Aorta (tissue), 5 donors: ENCODE measurements at regions not wholly inside any gene's neighbourhood (a gene's known extent, or its start where the extent isn't known, plus 50 kb on each side); places are given as distances from the start of the nearest gene placed in this dataset.

Experiments used
- ATAC-seq: fragments of 200-7000 bp; cut with Tn5 transposase; one replicate; pipeline ENCODE4 v1.9.1; 2022; ENCODE audit warnings: moderate library complexity; ENCODE audit not compliant: low FRiP score
- DNase-seq, 2 donors: peaks; one replicate each; pipeline ENCODE4 v3.0.0-alpha.2; 2020
- H3K27ac ChIP-seq, 2 donors: one replicate each; pipeline ENCODE4 v1.5.1; 2013; ENCODE audit warnings: low read length in 2 of 2, mild to moderate bottlenecking in 2 of 2, moderate library complexity in 2 of 2, control low read depth in 1 of 2, inconsistent platforms in 1 of 2, low read depth in 1 of 2
- H3K27me3 ChIP-seq, 2 donors: one replicate each; pipeline ENCODE4 v1.6.1; 2013; ENCODE audit warnings: control low read depth in 1 of 2, low read length in 1 of 2, mild to moderate bottlenecking in 1 of 2, moderate library complexity in 1 of 2; ENCODE audit not compliant: insufficient read depth in 2 of 2, control insufficient read depth in 1 of 2
- H3K36me3 ChIP-seq, 2 donors: one replicate each; pipeline ENCODE4 v1.6.1; 2013; ENCODE audit warnings: control low read depth in 1 of 2, low read length in 1 of 2, mild to moderate bottlenecking in 1 of 2; ENCODE audit not compliant: insufficient read depth in 2 of 2, control insufficient read depth in 1 of 2
- H3K4me1 ChIP-seq, 2 donors: one replicate each; pipeline ENCODE4 v1.6.1; 2013; ENCODE audit warnings: low read length in 2 of 2, control low read depth in 1 of 2, mild to moderate bottlenecking in 1 of 2, moderate library complexity in 1 of 2; ENCODE audit not compliant: insufficient read depth in 2 of 2, control insufficient read depth in 1 of 2
- H3K4me3 ChIP-seq, 2 donors: one replicate each; pipeline ENCODE4 v1.5.1; 2013; ENCODE audit warnings: low read length in 2 of 2, control low read depth in 1 of 2, mild to moderate bottlenecking in 1 of 2
- H3K9me3 ChIP-seq: one replicate; pipeline ENCODE4 v1.6.1; 2013; ENCODE audit warnings: mild to moderate bottlenecking, low read length; ENCODE audit not compliant: control insufficient read depth
- WGBS, 2 donors: extraction: QIAGEN DNeasy Blood & Tissue Kit; methylation state at CpG; one replicate each; pipeline ENCODE4 v1.1.7; 2013; 5-methylcytosine and 5-hydroxymethylcytosine counted together
- intact Hi-C, 2 donors: fragments of 100-400 bp; cut with DNase I; formaldehyde crosslinking; loops; one replicate each; pipeline versions ENCODE4 v1.14.2 to v1.15.0; 2022
- donor health status: healthy with polysubstance abuse.
- donor health status: Bipolar disorder and iron deficiency.
- donor health status: DM: no; HTN: no; CAD: no.
- donor health status: DM: no; HTN: no; CAD: no.
- donor health status: DM: yes; HTN: yes; CAD: no.

DNA sequence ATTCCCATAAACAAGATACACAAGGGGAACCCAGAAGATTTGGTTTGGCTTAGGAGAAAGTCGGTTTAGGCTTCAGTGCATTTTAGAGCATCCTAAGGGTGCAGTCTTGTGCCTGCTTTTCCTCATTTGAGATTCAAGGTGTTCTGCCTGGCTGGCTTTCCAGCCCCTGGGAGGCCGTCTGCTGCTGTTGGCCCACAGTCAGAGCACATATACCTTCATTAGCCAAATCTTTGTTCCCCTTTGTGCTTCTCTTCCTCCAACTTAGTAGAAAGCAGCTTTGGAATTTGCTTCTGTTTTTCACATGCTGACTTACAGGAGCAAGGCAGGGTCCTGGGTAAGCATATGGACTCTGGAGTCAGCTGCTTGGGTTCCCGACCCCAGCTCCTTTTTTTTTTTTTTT lies 477.1 kb upstream of the TCF4 start:
- WGBS, 2 donors = 69 to 83% methylated on average over 3 of the region's 3 CpGs
- Histone ChIP-seq H3K9me3 (no peaks in the 10 kb centered on the region), H3K27ac (no peak overlapping the region), H3K36me3 (no peaks in the 10 kb centered on the region), H3K4me3 (no peak overlapping the region), H3K4me1 (peaks cover 0 to 2% of the 10 kb centered on the region in 2 donors), H3K27me3 (no peaks in the 10 kb centered on the region)
- ATAC-seq = no peak
- intact Hi-C loops = no loop called here
- no peak for DNase-seq

DNA sequence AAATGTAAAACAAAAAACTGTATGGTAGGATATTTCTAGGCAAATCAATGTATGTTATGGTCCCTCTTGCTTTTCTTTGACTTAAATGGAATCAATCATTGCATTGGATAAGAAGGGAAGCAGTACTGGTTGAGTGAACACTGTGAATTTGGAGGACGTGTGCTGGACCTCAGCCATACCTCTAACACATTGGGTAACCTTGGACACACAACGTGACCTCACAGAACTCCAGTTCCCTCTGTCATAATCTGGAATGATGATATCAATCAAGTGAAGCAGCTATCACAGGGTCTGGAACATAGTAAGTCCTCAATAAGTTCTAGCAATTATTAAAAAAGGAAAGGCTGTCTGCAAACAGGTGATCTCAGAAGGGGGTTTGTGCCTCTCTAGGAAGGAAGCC lies 474.9 kb upstream of the TCF4 start:
- Histone ChIP-seq H3K27ac (no peak overlapping the region), H3K27me3 (no peaks in the 10 kb centered on the region), H3K4me3 (no peak overlapping the region), H3K36me3 (no peaks in the 10 kb centered on the region), H3K4me1 (no peaks in the 10 kb centered on the region), H3K9me3 (no peaks in the 10 kb centered on the region)
- DNase-seq (no peak), ATAC-seq (no peak)
- intact Hi-C loops = no loop called here
- WGBS, 2 donors = 83 to 84% methylated on average over 2 of the region's 2 CpGs

DNA sequence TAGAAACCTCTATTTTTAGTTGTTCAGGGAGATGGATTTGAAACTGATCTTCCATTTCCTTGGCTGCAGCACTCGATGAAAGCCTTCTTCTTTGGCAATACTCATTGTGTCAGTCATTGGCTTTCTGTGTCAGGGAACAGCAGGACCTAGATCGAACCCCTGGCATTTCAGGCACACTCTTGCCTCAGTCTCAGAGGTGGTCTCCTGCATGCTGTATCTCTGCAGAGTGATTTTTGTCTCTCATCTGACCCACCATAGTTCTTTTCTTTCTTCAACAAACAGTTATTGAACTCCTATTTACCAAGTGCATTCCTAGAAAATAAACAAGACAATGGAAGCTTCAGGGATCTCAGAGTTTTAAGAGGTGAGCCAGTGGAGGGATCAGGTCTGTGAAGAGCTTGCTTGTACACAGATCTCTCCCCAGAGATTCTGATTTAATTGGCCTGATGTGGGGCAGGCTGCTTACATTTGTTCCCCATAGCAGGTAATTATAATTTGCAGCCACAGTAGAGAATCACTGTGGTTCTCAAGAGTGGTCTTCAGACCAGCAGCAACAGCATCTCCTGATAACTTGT lies 473.1 kb upstream of the TCF4 start:
- Histone ChIP-seq H3K27ac (no peak overlapping the region), H3K36me3 (no peaks in the 10 kb centered on the region), H3K9me3 (no peaks in the 10 kb centered on the region), H3K4me1 (no peaks in the 10 kb centered on the region), H3K27me3 (no peaks in the 10 kb centered on the region), H3K4me3 (no peak overlapping the region)
- 43 to 44% methylated on average over 2 of the region's 2 CpGs for WGBS, 2 donors
- no peak for DNase-seq
- no peak for ATAC-seq
- intact Hi-C loops = no loop called here

DNA sequence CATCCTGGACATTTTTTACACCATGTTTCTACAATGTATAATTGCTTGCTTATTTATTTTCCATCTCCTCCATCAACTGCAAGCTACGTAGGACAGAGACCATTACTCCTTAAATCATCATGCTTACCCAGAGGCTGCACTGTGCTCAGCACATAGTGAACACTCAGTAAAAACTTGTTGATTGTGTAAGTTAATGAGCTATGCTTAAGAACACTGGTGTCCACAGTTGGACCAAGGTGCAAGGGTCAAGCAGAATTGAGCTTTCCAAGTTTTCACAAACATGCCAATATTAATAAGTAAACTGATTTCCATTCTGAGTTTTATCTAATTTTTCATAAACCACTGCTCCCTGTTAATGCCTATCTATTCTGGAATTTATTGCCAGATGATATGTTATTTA lies 464.2 kb upstream of the TCF4 start:
- Histone ChIP-seq H3K4me1 (no peaks in the 10 kb centered on the region), H3K27ac (no peak overlapping the region), H3K36me3 (no peaks in the 10 kb centered on the region), H3K9me3 (peaks cover 3% of the 10 kb centered on the region), H3K4me3 (no peak overlapping the region), H3K27me3 (no peaks in the 10 kb centered on the region)
- ATAC-seq (no peak), DNase-seq (no peak)
- intact Hi-C loops = no loop called here
- 97 to 98% methylated on average over 1 of the region's 1 CpG for WGBS, 2 donors

DNA sequence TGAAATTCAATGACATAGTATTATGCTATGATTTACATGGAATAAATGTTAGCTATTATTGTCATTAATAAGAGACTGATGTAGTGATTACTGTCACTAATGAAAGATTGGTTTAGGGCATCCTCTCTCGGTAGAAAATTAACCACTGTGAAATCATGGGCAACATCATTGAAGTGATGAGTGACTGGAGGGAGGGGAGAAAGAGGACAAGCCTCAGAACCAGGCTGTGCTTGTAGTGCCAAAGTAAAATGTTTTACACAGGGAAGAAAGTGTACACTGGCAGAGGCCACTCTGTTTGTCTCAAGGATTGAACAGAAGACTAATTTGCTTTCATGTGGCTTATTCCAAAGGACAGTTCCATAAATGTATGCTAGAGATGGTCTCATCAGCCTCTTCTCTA lies 456.2 kb upstream of the TCF4 start:
- Histone ChIP-seq H3K36me3 (no peaks in the 10 kb centered on the region), H3K4me1 (peaks cover 0 to 2% of the 10 kb centered on the region in 2 donors), H3K4me3 (no peak overlapping the region), H3K9me3 (peaks cover 3% of the 10 kb centered on the region), H3K27ac (no peak overlapping the region), H3K27me3 (no peaks in the 10 kb centered on the region)
- intact Hi-C loops = no loop called here
- DNase-seq (no peak), ATAC-seq (no peak)
- WGBS, 2 donors = 4 to 8% methylated on average over 1 of the region's 1 CpG

DNA sequence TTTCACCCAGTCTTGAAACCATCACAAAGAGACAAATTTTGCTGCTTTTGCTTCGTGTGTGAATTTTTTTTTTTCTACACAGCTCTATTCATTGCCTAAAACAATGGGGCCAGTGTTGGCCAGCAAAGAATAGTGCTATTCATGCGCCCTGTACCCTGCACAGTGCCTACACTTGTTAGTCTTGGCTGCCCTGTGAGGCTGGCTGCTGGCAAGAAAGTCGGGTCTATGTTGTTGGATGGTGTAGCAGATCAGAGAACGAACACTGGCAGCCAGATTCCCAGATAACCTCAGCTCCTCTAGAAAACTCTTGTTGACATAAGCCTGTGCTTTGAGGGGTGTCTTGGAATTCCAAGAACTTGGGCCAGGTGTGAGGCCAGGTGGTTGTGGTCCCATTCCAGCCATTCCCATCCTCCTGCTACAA lies 455.7 kb upstream of the TCF4 start:
- peak in 1 of 2 donors; percentile 52 for DNase-seq
- Histone ChIP-seq H3K4me1 (peaks cover 0 to 2% of the 10 kb centered on the region in 2 donors), H3K27me3 (no peaks in the 10 kb centered on the region), H3K36me3 (no peaks in the 10 kb centered on the region), H3K4me3 (no peak overlapping the region), H3K9me3 (peaks cover 3% of the 10 kb centered on the region), H3K27ac (no peak overlapping the region)
- intact Hi-C loops = no loop called here
- 3 to 6% methylated on average over 4 of the region's 4 CpGs for WGBS, 2 donors
- ATAC-seq = peak; percentile 79

DNA sequence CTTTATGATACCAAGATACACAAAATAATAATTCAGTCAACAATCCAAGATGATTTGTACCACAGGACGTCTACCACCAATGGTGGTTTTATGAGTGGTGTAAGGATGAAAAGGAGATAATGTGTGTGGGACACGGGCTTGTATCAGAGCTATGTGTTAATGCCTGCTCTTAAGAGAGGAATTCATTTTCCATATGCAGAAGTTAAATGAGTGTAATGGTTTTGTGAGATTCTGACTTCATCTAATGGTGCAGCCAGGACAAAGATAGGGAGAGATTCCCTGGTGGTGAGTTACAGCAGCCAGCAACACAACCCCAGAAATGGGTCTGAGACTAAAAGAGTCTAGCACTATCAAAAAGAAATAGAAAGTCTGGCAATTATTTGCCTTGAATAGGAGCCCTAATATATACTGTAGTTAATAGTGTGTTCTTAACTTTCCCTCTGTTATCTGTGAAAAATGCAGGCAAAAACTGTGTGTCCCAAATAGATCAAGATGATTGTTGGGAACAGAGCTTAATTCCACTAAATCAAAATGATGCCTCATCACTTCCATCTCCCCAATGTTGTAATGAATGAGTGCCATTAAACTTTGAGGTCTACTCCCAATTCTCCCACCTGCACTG lies 455.0 kb upstream of the TCF4 start:
- Histone ChIP-seq H3K27ac (no peak overlapping the region), H3K4me1 (peaks cover 0 to 2% of the 10 kb centered on the region in 2 donors), H3K9me3 (peaks cover 1% of the 10 kb centered on the region), H3K36me3 (no peaks in the 10 kb centered on the region), H3K27me3 (no peaks in the 10 kb centered on the region), H3K4me3 (no peak overlapping the region)
- intact Hi-C loops = no loop called here
- WGBS, 2 donors = 77% methylated on average over 2 of the region's 2 CpGs
- no peak for ATAC-seq
- DNase-seq = no peak

DNA sequence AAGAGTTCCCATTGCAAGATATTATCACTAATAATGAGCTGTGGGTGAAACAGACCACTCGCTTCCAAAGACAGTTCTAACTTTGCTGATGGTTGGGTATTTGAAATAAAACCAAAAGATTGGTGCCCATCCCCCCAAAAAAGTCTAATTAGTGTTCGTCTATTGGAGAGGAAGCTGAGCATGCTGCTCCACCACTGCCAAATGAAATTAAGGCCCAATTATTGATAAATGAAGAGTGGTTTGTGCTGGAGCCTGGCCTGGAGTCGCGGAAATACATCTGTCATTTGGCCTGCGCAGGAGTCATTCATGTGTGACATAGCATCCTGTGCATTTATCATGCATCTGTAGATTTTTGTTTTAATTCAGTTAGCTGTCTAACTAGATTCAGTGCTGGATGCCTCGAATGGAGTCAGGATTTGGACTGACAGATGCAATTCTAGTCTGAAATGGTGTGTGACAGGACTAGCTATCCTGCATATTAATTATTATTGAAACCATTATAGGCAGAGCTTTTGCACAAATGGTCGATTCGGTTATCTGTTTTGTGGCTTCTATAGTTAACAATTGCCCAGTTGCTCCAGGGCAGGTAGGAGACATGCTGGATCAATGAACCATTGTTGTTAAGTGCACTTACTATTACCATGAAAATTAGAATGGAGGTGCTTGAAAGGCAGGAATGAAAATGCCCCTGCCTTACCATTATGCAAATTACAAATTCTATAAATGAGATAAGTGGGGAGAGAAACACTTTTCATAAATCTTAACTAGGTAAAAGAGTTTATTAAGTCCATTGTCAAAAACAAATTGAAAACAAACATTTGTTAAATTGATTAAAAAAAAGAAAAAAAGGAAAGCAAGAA lies 450.4 kb upstream of the TCF4 start:
- no peak for ATAC-seq
- intact Hi-C loops = no loop called here

DNA sequence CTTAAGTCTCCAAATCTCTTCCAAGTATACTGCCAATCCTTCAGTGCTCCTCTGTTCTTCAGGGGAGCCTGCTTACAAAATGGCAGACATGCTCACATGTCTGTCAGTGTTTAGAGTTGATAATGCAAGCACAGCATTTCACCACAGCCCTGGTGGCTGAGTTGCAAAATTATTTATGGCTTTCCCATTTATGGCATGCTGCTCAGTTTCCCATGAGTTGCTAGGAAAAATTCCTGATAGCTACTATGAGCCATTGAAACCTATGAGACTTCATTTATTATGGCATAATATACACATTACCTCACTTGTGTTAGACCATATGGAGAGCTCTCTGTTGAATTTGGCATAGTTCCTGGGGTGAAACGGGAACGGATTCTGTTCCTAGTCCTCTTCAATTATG lies 448.7 kb upstream of the TCF4 start:
- no peaks in the 10 kb centered on the region for H3K27me3 ChIP-seq
- ATAC-seq (no peak), DNase-seq (no peak)
- 14 to 15% methylated on average over 2 of the region's 2 CpGs for WGBS, 2 donors
- H3K4me1 ChIP-seq = no peaks in the 10 kb centered on the region
- H3K27ac ChIP-seq = no peak overlapping the region
- no peaks in the 10 kb centered on the region for H3K9me3 ChIP-seq
- H3K4me3 ChIP-seq = no peak overlapping the region
- H3K36me3 ChIP-seq = no peaks in the 10 kb centered on the region
- intact Hi-C loops = no loop called here

More for the DNA sequence above, 450.4 kb upstream of the TCF4 start:
- Histone ChIP-seq H3K27ac (no peak overlapping the region), H3K9me3 (no peaks in the 10 kb centered on the region), H3K27me3 (no peaks in the 10 kb centered on the region), H3K4me3 (no peak overlapping the region), H3K4me1 (no peaks in the 10 kb centered on the region), H3K36me3 (no peaks in the 10 kb centered on the region)
- no peak for DNase-seq
- WGBS, 2 donors = 85 to 89% methylated on average over 8 of the region's 8 CpGs
